OCI-LY7 (cell line): ENCODE measurements at regions not wholly inside any gene's neighbourhood (a gene's known extent, or its start where the extent isn't known, plus 50 kb on each side); places are given as distances from the start of the nearest gene placed in this dataset.

Experiments used
- BruUV-seq: library from RNA; stranded (reverse); fragments of 400-500 nt; replicated peaks from 2 replicates; lab custom pipeline; 2021; lab: Mats Ljungman, UMichigan
- CTCF ChIA-PET: fragments of 300-600 bp; sonication (Branson Sonifier 250); formaldehyde crosslinking; loops from one replicate; lab custom pipeline; 2022; ENCODE audit warnings: antibody characterized with exemption; ENCODE audit not compliant: unreplicated experiment; lab: Charles Lee
- POLR2A ChIA-PET: fragments of 300-600 bp; sonication (Branson Sonifier 250); formaldehyde crosslinking; loops from one replicate; lab custom pipeline; 2022; ENCODE audit warnings: antibody characterized with exemption; lab: Charles Lee
- DNase-seq: peaks from one replicate; pipeline ENCODE4 v3.0.0-alpha.2; 2015; ENCODE audit warnings: low spot score
- H2AFZ ChIP-seq: fragments of 200-600 bp; sonication (generic), shearing (Covaris generic); 2 replicates; pipeline ENCODE4 v1.6.1; 2014; ENCODE audit warnings: mild to moderate bottlenecking, antibody characterized with exemption, low read length, moderate library complexity
- H3K27ac ChIP-seq: fragments of 200-600 bp; sonication (generic); 2 replicates; pipeline ENCODE4 v1.5.1; 2014; ENCODE audit warnings: mixed run types, low read depth, mild to moderate bottlenecking, moderate library complexity, low read length, inconsistent platforms; ENCODE audit not compliant: poor library complexity, severe bottlenecking
- H3K36me3 ChIP-seq: fragments of 200-600 bp; sonication (generic); 2 replicates; pipeline ENCODE4 v1.6.1; 2014; ENCODE audit warnings: mild to moderate bottlenecking, antibody characterized with exemption, low read length, moderate library complexity, mixed read lengths; ENCODE audit not compliant: insufficient read depth
- H3K4me1 ChIP-seq: fragments of 200-600 bp; sonication (generic); 2 replicates; pipeline ENCODE4 v1.5.1; 2014; ENCODE audit warnings: mild to moderate bottlenecking, low read length; ENCODE audit not compliant: insufficient read depth, poor library complexity, severe bottlenecking
- H3K4me2 ChIP-seq: fragments of 200-600 bp; sonication (generic); 2 replicates; pipeline ENCODE4 v1.6.1; 2014; ENCODE audit warnings: mild to moderate bottlenecking, low read length
- H3K4me3 ChIP-seq: fragments of 200-600 bp; sonication (generic); 2 replicates; pipeline ENCODE4 v1.5.1; 2014; ENCODE audit warnings: mild to moderate bottlenecking, low read depth, low read length; ENCODE audit not compliant: poor library complexity, severe bottlenecking
- H3K79me2 ChIP-seq: fragments of 200-600 bp; sonication (generic); 2 replicates; pipeline ENCODE4 v1.6.1; 2016; ENCODE audit warnings: low read depth, mild to moderate bottlenecking, low read length, moderate library complexity, mixed read lengths; ENCODE audit not compliant: insufficient read depth
- H3K9me2 ChIP-seq: fragments of 200-600 bp; sonication (generic); 2 replicates; pipeline ENCODE4 v1.6.1; 2016; ENCODE audit warnings: mild to moderate bottlenecking, low read length, mixed read lengths; ENCODE audit not compliant: insufficient read depth
- H3K9me3 ChIP-seq: fragments of 200-600 bp; sonication (generic); 2 replicates; pipeline ENCODE4 v1.6.1; 2014; ENCODE audit warnings: mild to moderate bottlenecking, mixed run types, low read length, mixed read lengths
- H4K20me1 ChIP-seq: fragments of 200-600 bp; sonication (generic); 2 replicates; pipeline ENCODE4 v1.6.1; 2014; ENCODE audit warnings: mild to moderate bottlenecking, antibody characterized with exemption, low read length, moderate library complexity, mixed read lengths; ENCODE audit not compliant: insufficient read depth
- EZH2phosphoT487 ChIP-seq: fragments of 200-600 bp; sonication (generic); IDR thresholded peaks from 2 replicates; pipeline ENCODE4 v1.6.1; 2018; ENCODE audit warnings: low read depth, borderline replicate concordance, mild to moderate bottlenecking, mixed run types, antibody characterized with exemption, low read length, moderate library complexity, mixed read lengths
- intact Hi-C: fragments of 100-400 bp; cut with micrococcal nuclease; formaldehyde crosslinking; loops from one replicate; pipeline ENCODE4 v1.10.0; 2022; ENCODE audit not compliant: unreplicated experiment
- TF ChIP-seq, protein P1 (sequence below): fragments of 200-600 bp; sonication (generic); conservative IDR thresholded peaks from 2 replicates; pipeline ENCODE4 v1.5.1; 2014; ENCODE audit warnings: mild to moderate bottlenecking, antibody characterized with exemption, low read length, moderate library complexity, mixed read lengths

DNA sequence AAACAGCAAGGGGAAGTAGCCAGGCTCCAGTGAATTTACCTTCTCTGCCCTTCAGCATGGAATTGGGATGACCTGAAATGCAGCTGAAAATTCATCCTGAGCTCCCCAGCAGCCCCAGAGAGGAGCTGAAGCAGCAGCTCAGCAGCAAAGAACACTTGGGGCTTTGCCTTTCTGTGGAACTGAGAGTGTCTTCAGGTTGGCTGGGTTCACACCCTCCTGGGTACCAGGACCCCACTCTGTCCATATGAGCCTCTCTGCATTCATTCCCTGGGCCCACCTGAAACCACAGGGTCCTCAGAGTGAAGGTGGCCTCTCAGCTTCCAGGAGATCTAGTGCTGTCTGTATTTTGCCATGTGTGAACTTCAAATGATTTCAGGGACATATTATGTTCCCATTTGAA, 429.2 kb downstream of the MN1 start:
- H3K4me1 ChIP-seq, result peaks cover 52% of the 10 kb centered on the region
- no peak for TF ChIP-seq EZH2phosphoT487
- TF ChIP-seq, protein P1, sequence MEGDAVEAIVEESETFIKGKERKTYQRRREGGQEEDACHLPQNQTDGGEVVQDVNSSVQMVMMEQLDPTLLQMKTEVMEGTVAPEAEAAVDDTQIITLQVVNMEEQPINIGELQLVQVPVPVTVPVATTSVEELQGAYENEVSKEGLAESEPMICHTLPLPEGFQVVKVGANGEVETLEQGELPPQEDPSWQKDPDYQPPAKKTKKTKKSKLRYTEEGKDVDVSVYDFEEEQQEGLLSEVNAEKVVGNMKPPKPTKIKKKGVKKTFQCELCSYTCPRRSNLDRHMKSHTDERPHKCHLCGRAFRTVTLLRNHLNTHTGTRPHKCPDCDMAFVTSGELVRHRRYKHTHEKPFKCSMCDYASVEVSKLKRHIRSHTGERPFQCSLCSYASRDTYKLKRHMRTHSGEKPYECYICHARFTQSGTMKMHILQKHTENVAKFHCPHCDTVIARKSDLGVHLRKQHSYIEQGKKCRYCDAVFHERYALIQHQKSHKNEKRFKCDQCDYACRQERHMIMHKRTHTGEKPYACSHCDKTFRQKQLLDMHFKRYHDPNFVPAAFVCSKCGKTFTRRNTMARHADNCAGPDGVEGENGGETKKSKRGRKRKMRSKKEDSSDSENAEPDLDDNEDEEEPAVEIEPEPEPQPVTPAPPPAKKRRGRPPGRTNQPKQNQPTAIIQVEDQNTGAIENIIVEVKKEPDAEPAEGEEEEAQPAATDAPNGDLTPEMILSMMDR, result no peak
- POLR2A ChIA-PET, result no interaction called here
- H3K4me2 ChIP-seq, result peak overlapping the region; percentile 69
- H3K4me3 ChIP-seq, result peak overlapping the region; percentile 55
- H3K27ac ChIP-seq, result peak overlapping the region; percentile 49
- peaks cover 6% of the 10 kb centered on the region; the same call in 1 of the 2 replicates for H3K9me3 ChIP-seq
- CTCF ChIA-PET, result no interaction called here
- H3K79me2 ChIP-seq, result no peaks in the 10 kb centered on the region
- H4K20me1 ChIP-seq, result no peaks in the 10 kb centered on the region
- DNase-seq, result no peak
- H3K36me3 ChIP-seq, result no peaks in the 10 kb centered on the region; the same call in 1 of the 2 replicates
- intact Hi-C loops, result loop anchor here (10.0 kb wide), 1 partner anchor 698 kb away; no protein-coding TSS in a partner anchor
- peak overlapping the region; percentile 69; the same call in 1 of the 2 replicates for H2AFZ ChIP-seq
- BruUV-seq, result no TSS peak
- no peaks in the 10 kb centered on the region for H3K9me2 ChIP-seq

DNA sequence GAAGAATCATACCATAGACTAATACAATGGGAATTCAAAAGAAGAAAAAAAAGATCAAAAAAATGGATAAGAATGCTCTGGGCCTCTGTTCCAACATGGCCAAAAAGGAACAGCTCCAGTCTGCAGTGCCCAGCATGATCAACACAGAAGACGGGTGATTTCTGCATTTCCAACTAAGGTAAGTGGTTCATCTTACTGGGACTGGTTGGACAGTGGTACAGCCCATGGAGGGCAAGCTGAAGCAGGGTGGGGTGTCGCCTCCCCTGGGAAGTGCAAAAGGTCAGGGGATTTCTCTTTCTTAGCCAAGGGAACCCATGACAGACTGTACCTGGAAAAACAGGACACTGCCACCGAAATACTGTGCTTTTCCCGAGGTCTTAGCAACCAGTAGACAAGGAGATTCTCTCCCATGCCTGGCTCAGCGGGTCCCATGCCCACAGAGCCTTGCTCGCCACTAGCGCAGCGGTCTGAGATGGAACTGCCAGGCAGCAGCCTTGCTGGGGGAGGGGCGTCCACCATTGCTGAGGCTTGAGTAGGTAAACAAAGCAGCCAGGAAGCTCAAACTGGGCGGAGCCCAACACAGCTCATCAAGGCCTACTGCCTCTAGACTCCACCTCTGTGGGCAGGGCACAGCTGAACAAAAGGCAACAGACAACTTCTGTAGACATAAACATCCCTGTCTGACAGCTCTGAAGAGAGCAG, 428.4 kb downstream of the MN1 start:
- ChIA-PET CTCF (no interaction called here), POLR2A (interaction anchor here (0.6 to 1.4 kb wide), 2 partner anchors 16 to 849 kb away, joined by 3 read pairs; no protein-coding TSS in a partner anchor)
- no peaks in the 10 kb centered on the region; the same call in 1 of the 2 replicates for H3K36me3 ChIP-seq
- H3K4me2 ChIP-seq, result peak overlapping the region; percentile 69
- peak overlapping the region; percentile 55 for H3K4me3 ChIP-seq
- TF ChIP-seq, protein P1, result no peak
- no peak for TF ChIP-seq EZH2phosphoT487
- no TSS peak for BruUV-seq
- H2AFZ ChIP-seq, result peak overlapping the region; percentile 69; the same call in 1 of the 2 replicates
- H3K4me1 ChIP-seq, result peaks cover 60% of the 10 kb centered on the region
- H3K27ac ChIP-seq, result peak overlapping the region; percentile 49
- H3K79me2 ChIP-seq, result no peaks in the 10 kb centered on the region
- peak; percentile 80 for DNase-seq
- intact Hi-C loops, result loop anchor here (10.0 kb wide), 1 partner anchor 698 kb away; no protein-coding TSS in a partner anchor
- no peaks in the 10 kb centered on the region for H4K20me1 ChIP-seq
- peaks cover 6% of the 10 kb centered on the region; the same call in 1 of the 2 replicates for H3K9me3 ChIP-seq
- H3K9me2 ChIP-seq, result no peaks in the 10 kb centered on the region
